D721Med (cell line): ENCODE measurements at regions not wholly inside any gene's neighbourhood (a gene's known extent, or its start where the extent isn't known, plus 50 kb on each side); places are given as distances from the start of the nearest gene placed in this dataset.

Experiments used
- DNase-seq: peaks from one replicate; pipeline ENCODE4 v3.0.0; 2011; ENCODE audit warnings: low spot score; ENCODE audit not compliant: insufficient read length
- FAIRE-seq: peaks from 2 replicates; lab custom pipeline; 2011; peaks lifted over from hg19 to GRCh38; lab: Jason Lieb, UNC
- CTCF ChIP-seq: IDR thresholded peaks from 2 replicates; pipeline ENCODE4 v1.5.1; 2012; ENCODE audit warnings: mild to moderate bottlenecking, control low read depth; ENCODE audit not compliant: insufficient read depth; ENCODE audit errors: missing control alignments

GRCh38 chr21:22250355-22250754 is 1252.1 kb downstream of the NCAM2 start:
- no peak for TF ChIP-seq CTCF
- DNase-seq = no peak
- FAIRE-seq = no peak

GRCh38 chr21:22253761-22254160 is 1255.6 kb downstream of the NCAM2 start:
- DNase-seq (no peak), FAIRE-seq (no peak)
- no peak for TF ChIP-seq CTCF

- TF ChIP-seq CTCF = no peak
- DNase-seq = no peak
- no peak for FAIRE-seq
These were observed 1260.6 kb downstream of the NCAM2 start for GRCh38 chr21:22258821-22259220.

- no peak for FAIRE-seq
- DNase-seq = no peak
- no peak for TF ChIP-seq CTCF
These were observed 1262.1 kb downstream of the NCAM2 start for GRCh38 chr21:22260274-22260673.

- FAIRE-seq (no peak), DNase-seq (no peak)
- no peak for TF ChIP-seq CTCF
These were observed 1265.7 kb downstream of the NCAM2 start for GRCh38 chr21:22263890-22264289.

- no peak for TF ChIP-seq CTCF
- FAIRE-seq = no peak
- no peak for DNase-seq
These were observed 1279.1 kb downstream of the NCAM2 start for GRCh38 chr21:22277341-22277740.

GRCh38 chr21:22278366-22278765 is 1280.2 kb downstream of the NCAM2 start:
- no peak for FAIRE-seq
- DNase-seq = no peak
- TF ChIP-seq CTCF = no peak
